Calu3 (cell line): ENCODE measurements at regions not wholly inside any gene's neighbourhood (a gene's known extent, or its start where the extent isn't known, plus 50 kb on each side); places are given as distances from the start of the nearest gene placed in this dataset.

ENCODE experiments used
- BruUV-seq: library from RNA; stranded (reverse); fragments of 400-500 nt; replicated peaks from 2 replicates; lab custom pipeline; 2021; lab: Mats Ljungman, UMichigan
- CTCF ChIA-PET: fragments of 300-600 bp; sonication (Branson Sonifier 250); formaldehyde crosslinking; loops from one replicate; lab custom pipeline; 2022; ENCODE audit warnings: antibody characterized with exemption; lab: Charles Lee
- DNase-seq: peaks from one replicate; pipeline ENCODE4 v3.0.0; 2022
- H3K27ac Mint-ChIP-seq: one replicate; pipeline ENCODE4 v1.8.0; 2022; ENCODE audit warnings: mixed read lengths; ENCODE audit not compliant: unreplicated experiment
- H3K27me3 Mint-ChIP-seq: one replicate; pipeline ENCODE4 v1.8.0; 2022; ENCODE audit warnings: mixed read lengths; ENCODE audit not compliant: unreplicated experiment
- H3K36me3 Mint-ChIP-seq: one replicate; pipeline ENCODE4 v1.8.0; 2022; ENCODE audit warnings: mild to moderate bottlenecking, moderate library complexity, mixed read lengths; ENCODE audit not compliant: insufficient read depth, unreplicated experiment
- H3K4me1 Mint-ChIP-seq: one replicate; pipeline ENCODE4 v1.8.0; 2022; ENCODE audit warnings: mild to moderate bottlenecking, low read depth, mixed read lengths; ENCODE audit not compliant: unreplicated experiment
- H3K4me3 Mint-ChIP-seq: one replicate; pipeline ENCODE4 v1.8.0; 2022; ENCODE audit warnings: mild to moderate bottlenecking, low read depth, moderate library complexity, mixed read lengths; ENCODE audit not compliant: unreplicated experiment
- H3K9me3 Mint-ChIP-seq: one replicate; pipeline ENCODE4 v1.8.0; 2022; ENCODE audit warnings: low read depth, mixed read lengths; ENCODE audit not compliant: unreplicated experiment
- CTCF ChIP-seq: fragments of 200-600 bp; IDR thresholded peaks from one replicate; pipeline ENCODE4 v1.8.0; 2022; ENCODE audit warnings: antibody characterized with exemption; ENCODE audit not compliant: unreplicated experiment
- intact Hi-C: fragments of 100-400 bp; cut with micrococcal nuclease; formaldehyde crosslinking; loops from one replicate; pipeline ENCODE4 v1.10.0; 2022; ENCODE audit not compliant: unreplicated experiment

- BruUV-seq = no TSS peak
- TF ChIP-seq CTCF = no peak
- CTCF ChIA-PET = no interaction called here
- H3K9me3 Mint-ChIP-seq = peaks cover 10% of the 10 kb centered on the region
- H3K27me3 Mint-ChIP-seq = no peaks in the 10 kb centered on the region
- DNase-seq = no peak
- no peaks in the 10 kb centered on the region for H3K4me1 Mint-ChIP-seq
- no peak overlapping the region for H3K27ac Mint-ChIP-seq
- H3K4me3 Mint-ChIP-seq = no peak overlapping the region
- no peaks in the 10 kb centered on the region for H3K36me3 Mint-ChIP-seq
- intact Hi-C loops = no loop called here
Observed at GRCh38 chr16:59596693-59597092, 862.6 kb upstream of the GOT2 start.

GRCh38 chr16:59593194-59593661, 859.1 kb upstream of the GOT2 start:
- H3K27ac Mint-ChIP-seq = no peak overlapping the region
- H3K36me3 Mint-ChIP-seq = no peaks in the 10 kb centered on the region
- CTCF ChIA-PET = no interaction called here
- no peak overlapping the region for H3K4me3 Mint-ChIP-seq
- H3K4me1 Mint-ChIP-seq = no peaks in the 10 kb centered on the region
- TF ChIP-seq CTCF = no peak
- intact Hi-C loops = no loop called here
- H3K27me3 Mint-ChIP-seq = no peaks in the 10 kb centered on the region
- no peak for DNase-seq
- BruUV-seq = no TSS peak
- H3K9me3 Mint-ChIP-seq = peaks cover 12% of the 10 kb centered on the region

GRCh38 chr16:59591480-59591879, 857.4 kb upstream of the GOT2 start:
- intact Hi-C loops = no loop called here
- CTCF ChIA-PET = no interaction called here
- Mint-ChIP-seq H3K4me1 (no peaks in the 10 kb centered on the region), H3K27me3 (no peaks in the 10 kb centered on the region), H3K27ac (no peak overlapping the region), H3K9me3 (peaks cover 5% of the 10 kb centered on the region), H3K4me3 (no peak overlapping the region), H3K36me3 (no peaks in the 10 kb centered on the region)
- no peak for DNase-seq
- TF ChIP-seq CTCF = no peak
- no TSS peak for BruUV-seq

GRCh38 chr16:59590845-59591244, 856.7 kb upstream of the GOT2 start:
- CTCF ChIA-PET = no interaction called here
- Mint-ChIP-seq H3K4me3 (no peak overlapping the region), H3K4me1 (no peaks in the 10 kb centered on the region), H3K27me3 (no peaks in the 10 kb centered on the region), H3K27ac (no peak overlapping the region), H3K36me3 (no peaks in the 10 kb centered on the region), H3K9me3 (peaks cover 5% of the 10 kb centered on the region)
- DNase-seq = no peak
- intact Hi-C loops = no loop called here
- TF ChIP-seq CTCF = no peak
- BruUV-seq = no TSS peak
